Body of pancreas (tissue), 4 donors: ENCODE measurements at regions not wholly inside any gene's neighbourhood (a gene's known extent, or its start where the extent isn't known, plus 50 kb on each side); places are given as distances from the start of the nearest gene placed in this dataset.

Experiments used
- POLR2A ChIP-seq, 3 donors: fragments of 450-650 bp; IDR thresholded peaks; one replicate each; pipeline ENCODE4 v1.6.1; 2016; ENCODE audit warnings: antibody characterized with exemption in 3 of 3, mild to moderate bottlenecking in 2 of 3
- TF ChIP-seq, protein P1 (sequence below), 7 experiments: fragments of 450-650 bp in 4 of 7; fragments of 200-600 bp in 3 of 7; sonication (generic) in 3 of 7; IDR thresholded peaks; one replicate each; pipeline ENCODE4 v1.5.1; 2016 to 2019; ENCODE audit warnings: antibody characterized with exemption in 7 of 7

- TF ChIP-seq POLR2A (IDR thresholded peaks at IDR 0.05): no peak
- TF ChIP-seq, protein P1, sequence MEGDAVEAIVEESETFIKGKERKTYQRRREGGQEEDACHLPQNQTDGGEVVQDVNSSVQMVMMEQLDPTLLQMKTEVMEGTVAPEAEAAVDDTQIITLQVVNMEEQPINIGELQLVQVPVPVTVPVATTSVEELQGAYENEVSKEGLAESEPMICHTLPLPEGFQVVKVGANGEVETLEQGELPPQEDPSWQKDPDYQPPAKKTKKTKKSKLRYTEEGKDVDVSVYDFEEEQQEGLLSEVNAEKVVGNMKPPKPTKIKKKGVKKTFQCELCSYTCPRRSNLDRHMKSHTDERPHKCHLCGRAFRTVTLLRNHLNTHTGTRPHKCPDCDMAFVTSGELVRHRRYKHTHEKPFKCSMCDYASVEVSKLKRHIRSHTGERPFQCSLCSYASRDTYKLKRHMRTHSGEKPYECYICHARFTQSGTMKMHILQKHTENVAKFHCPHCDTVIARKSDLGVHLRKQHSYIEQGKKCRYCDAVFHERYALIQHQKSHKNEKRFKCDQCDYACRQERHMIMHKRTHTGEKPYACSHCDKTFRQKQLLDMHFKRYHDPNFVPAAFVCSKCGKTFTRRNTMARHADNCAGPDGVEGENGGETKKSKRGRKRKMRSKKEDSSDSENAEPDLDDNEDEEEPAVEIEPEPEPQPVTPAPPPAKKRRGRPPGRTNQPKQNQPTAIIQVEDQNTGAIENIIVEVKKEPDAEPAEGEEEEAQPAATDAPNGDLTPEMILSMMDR (IDR thresholded peaks at IDR 0.05): no peak
These were observed 444.7 kb upstream of the CNTN3 start for GRCh38 chr3:75059120-75059519.
